Tibial nerve (tissue), 4 donors: ENCODE measurements at regions not wholly inside any gene's neighbourhood (a gene's known extent, or its start where the extent isn't known, plus 50 kb on each side); places are given as distances from the start of the nearest gene placed in this dataset.

Experiments
- DNase-seq, 2 donors: peaks; one replicate each; pipeline ENCODE4 v3.0.0-alpha.2; 2019; ENCODE audit warnings: low spot score in 2 of 2
- H3K27ac ChIP-seq, 4 donors: fragments of 200-600 bp; sonication (generic) in 3 of 4; one replicate each; pipeline ENCODE4 v1.5.1; 2017 to 2019; ENCODE audit warnings: mild to moderate bottlenecking in 1 of 4
- H3K27me3 ChIP-seq, 2 donors: fragments of 200-600 bp; sonication (generic) in 1 of 2; one replicate each; pipeline versions ENCODE4 v1.5.1 to v1.6.0; 2017 to 2019
- H3K36me3 ChIP-seq, 3 donors: fragments of 200-600 bp; sonication (generic); one replicate each; pipeline ENCODE4 v1.5.1; 2018 to 2019
- H3K4me1 ChIP-seq, 4 donors: fragments of 200-600 bp; sonication (generic) in 3 of 4; one replicate each; pipeline ENCODE4 v1.5.1; 2017 to 2019
- H3K4me3 ChIP-seq, 4 donors: fragments of 200-600 bp; sonication (generic) in 3 of 4; one replicate each; pipeline ENCODE4 v1.5.1; 2017 to 2019; ENCODE audit warnings: mild to moderate bottlenecking in 1 of 4, moderate library complexity in 1 of 4
- H3K9me3 ChIP-seq, 4 donors: fragments of 200-600 bp; sonication (generic) in 3 of 4; one replicate each; pipeline ENCODE4 v1.5.1; 2017 to 2019
- EP300 ChIP-seq, 2 donors: sonication (generic); formaldehyde crosslinking; IDR thresholded peaks; one replicate each; pipeline ENCODE4 v1.6.1; 2017; ENCODE audit warnings: antibody characterized with exemption in 2 of 2, mild to moderate bottlenecking in 1 of 2
- POLR2A ChIP-seq, 2 donors: fragments of 450-650 bp; IDR thresholded peaks; one replicate each; pipeline ENCODE4 v1.6.1; 2017; ENCODE audit warnings: antibody characterized with exemption in 2 of 2, mild to moderate bottlenecking in 2 of 2, moderate library complexity in 2 of 2
- WGBS, 2 donors: methylation state at CpG; one replicate each; pipeline ENCODE4 v1.1.5; 2018; 5-methylcytosine and 5-hydroxymethylcytosine counted together
- TF ChIP-seq, protein P1 (sequence below), 5 experiments: fragments of 200-600 bp in 3 of 5; fragments of 450-650 bp in 2 of 5; sonication (generic) in 3 of 5; IDR thresholded peaks; one replicate each; pipeline ENCODE4 v1.5.1; 2016 to 2019; ENCODE audit warnings: antibody characterized with exemption in 5 of 5, mild to moderate bottlenecking in 3 of 5, moderate library complexity in 2 of 5

DNA sequence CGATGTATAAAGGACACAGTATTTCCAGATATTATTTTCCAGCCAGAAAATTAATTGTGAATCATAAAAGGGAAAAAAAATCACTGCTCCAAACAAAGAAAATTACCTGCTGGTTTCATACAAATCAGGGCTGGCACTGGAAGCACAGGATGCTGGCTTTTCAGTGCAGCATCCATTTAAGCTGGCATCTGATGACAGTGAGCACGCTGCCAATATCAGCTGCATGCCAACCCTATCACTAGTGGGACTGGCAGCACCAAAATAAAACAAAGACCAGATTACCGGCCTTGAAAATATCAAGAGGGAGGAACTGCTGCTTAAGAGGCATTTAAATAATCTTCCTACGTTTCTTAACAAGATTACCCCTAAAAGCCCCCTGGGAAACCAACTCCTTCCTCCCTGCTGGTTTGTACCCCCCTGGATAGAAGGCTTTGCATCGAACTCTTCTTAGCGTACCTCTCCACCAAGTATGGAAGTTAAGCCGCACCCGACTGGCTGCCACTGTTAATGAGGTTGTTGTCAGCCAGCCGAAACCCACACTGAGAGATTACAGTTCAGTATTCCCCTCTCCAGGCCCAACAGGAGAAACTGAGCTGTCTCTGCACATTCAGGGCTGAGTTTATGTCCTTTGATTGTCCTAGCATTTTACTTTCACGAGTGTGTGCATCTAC, 257.8 kb downstream of the EFNB2 start:
- Histone ChIP-seq H3K4me1 (no peaks in the 10 kb centered on the region), H3K27ac (no peak overlapping the region), H3K4me3 (no peak overlapping the region), H3K27me3 (no peaks in the 10 kb centered on the region), H3K9me3 (peaks cover 0 to 6% (median 0%) of the 10 kb centered on the region in 4 donors), H3K36me3 (no peaks in the 10 kb centered on the region)
- 80 to 83% methylated on average over 10 of the region's 10 CpGs for WGBS, 2 donors
- TF ChIP-seq POLR2A (IDR thresholded peaks at IDR 0.05) (no peak), EP300 (IDR thresholded peaks at IDR 0.05) (no peak)
- TF ChIP-seq, protein P1, sequence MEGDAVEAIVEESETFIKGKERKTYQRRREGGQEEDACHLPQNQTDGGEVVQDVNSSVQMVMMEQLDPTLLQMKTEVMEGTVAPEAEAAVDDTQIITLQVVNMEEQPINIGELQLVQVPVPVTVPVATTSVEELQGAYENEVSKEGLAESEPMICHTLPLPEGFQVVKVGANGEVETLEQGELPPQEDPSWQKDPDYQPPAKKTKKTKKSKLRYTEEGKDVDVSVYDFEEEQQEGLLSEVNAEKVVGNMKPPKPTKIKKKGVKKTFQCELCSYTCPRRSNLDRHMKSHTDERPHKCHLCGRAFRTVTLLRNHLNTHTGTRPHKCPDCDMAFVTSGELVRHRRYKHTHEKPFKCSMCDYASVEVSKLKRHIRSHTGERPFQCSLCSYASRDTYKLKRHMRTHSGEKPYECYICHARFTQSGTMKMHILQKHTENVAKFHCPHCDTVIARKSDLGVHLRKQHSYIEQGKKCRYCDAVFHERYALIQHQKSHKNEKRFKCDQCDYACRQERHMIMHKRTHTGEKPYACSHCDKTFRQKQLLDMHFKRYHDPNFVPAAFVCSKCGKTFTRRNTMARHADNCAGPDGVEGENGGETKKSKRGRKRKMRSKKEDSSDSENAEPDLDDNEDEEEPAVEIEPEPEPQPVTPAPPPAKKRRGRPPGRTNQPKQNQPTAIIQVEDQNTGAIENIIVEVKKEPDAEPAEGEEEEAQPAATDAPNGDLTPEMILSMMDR (IDR thresholded peaks at IDR 0.05): no peak
- DNase-seq: no peak

DNA sequence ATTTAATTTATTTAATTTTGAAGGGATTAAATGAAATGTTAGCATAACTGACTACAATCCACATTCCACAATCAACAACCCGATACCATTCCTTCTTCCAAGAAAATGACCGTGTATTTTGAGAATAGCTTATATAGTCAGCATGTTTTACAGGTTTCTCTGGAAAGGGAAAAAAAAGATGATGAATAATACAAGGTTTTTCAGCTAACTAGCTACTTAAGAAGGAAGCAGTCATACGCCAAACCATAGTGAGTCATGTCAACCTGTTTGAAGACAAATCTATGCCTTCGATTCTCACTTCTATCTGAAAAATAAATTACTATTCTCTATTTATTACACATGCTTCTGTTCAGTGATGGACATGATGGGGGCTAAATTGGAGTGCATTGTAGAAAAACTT, 258.6 kb downstream of the EFNB2 start:
- no peak overlapping the region for H3K27ac ChIP-seq

DNA sequence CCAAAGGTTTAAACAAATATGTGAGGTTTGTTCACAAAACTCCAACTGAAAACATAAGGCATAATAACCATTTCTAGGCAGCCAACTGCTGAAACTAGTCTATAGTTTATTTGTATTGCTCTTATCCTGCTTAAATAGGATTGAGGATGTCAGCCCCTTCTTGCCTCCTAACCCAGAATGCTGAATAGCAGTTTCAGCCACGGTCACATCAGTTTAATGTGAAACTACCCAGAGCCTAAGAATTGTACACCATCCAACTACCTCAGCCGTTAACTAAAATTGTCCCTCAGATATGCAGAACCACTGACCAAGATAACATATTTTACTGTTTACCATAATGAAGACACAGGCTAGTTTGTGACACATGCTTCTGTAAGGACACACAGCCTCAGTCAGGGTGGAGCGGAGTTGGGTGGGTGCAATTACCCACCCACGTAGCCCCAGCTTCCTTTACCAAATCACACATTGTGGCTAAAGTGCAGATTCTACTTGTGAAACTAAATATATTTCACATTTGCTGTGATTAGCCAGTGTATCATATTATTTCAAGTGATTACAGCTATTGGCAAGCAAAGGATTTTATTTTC, 259.9 kb downstream of the EFNB2 start:
- H3K4me3 ChIP-seq: no peak overlapping the region
- no peaks in the 10 kb centered on the region for H3K36me3 ChIP-seq
- TF ChIP-seq EP300 (IDR thresholded peaks at IDR 0.05) (no peak), POLR2A (IDR thresholded peaks at IDR 0.05) (no peak)
- TF ChIP-seq, protein P1 (IDR thresholded peaks at IDR 0.05): no peak
- H3K27ac ChIP-seq: no peak overlapping the region
- H3K27me3 ChIP-seq: no peaks in the 10 kb centered on the region
- H3K9me3 ChIP-seq: no peaks in the 10 kb centered on the region
- DNase-seq: no peak
- H3K4me1 ChIP-seq: no peaks in the 10 kb centered on the region
- 70 to 75% methylated on average over 4 of the region's 4 CpGs for WGBS, 2 donors

More for the DNA sequence above, 258.6 kb downstream of the EFNB2 start:
- DNase-seq: no peak
- no peak for TF ChIP-seq POLR2A (IDR thresholded peaks at IDR 0.05)
- TF ChIP-seq EP300 (IDR thresholded peaks at IDR 0.05): no peak
- TF ChIP-seq, protein P1 (IDR thresholded peaks at IDR 0.05): no peak
- H3K36me3 ChIP-seq: no peaks in the 10 kb centered on the region
- H3K4me3 ChIP-seq: no peak overlapping the region
- WGBS, 2 donors: 94 to 96% methylated on average over 4 of the region's 4 CpGs
- H3K27me3 ChIP-seq: no peaks in the 10 kb centered on the region
- peaks cover 0 to under 1% (median 0%) of the 10 kb centered on the region in 4 donors for H3K9me3 ChIP-seq
- H3K4me1 ChIP-seq: no peaks in the 10 kb centered on the region

GRCh38 chr13:106274551-106275203, 260.8 kb downstream of the EFNB2 start:
- DNase-seq: no peak
- Histone ChIP-seq H3K27me3 (no peaks in the 10 kb centered on the region), H3K27ac (no peak overlapping the region), H3K9me3 (no peaks in the 10 kb centered on the region), H3K4me3 (no peak overlapping the region), H3K4me1 (no peaks in the 10 kb centered on the region), H3K36me3 (no peaks in the 10 kb centered on the region)
- 87% methylated on average over 3 of the region's 3 CpGs for WGBS, 2 donors
- TF ChIP-seq POLR2A (IDR thresholded peaks at IDR 0.05) (no peak), EP300 (IDR thresholded peaks at IDR 0.05) (no peak)
- TF ChIP-seq, protein P1 (IDR thresholded peaks at IDR 0.05): no peak

- DNase-seq: no peak
- WGBS, 2 donors: 87 to 92% methylated on average over 4 of the region's 4 CpGs
- H3K27ac ChIP-seq: no peak overlapping the region
- no peak for TF ChIP-seq POLR2A (IDR thresholded peaks at IDR 0.05)
- no peaks in the 10 kb centered on the region for H3K36me3 ChIP-seq
- H3K4me1 ChIP-seq: no peaks in the 10 kb centered on the region
- peaks cover 0 to 18% (median 0%) of the 10 kb centered on the region in 4 donors for H3K9me3 ChIP-seq
- no peak overlapping the region for H3K4me3 ChIP-seq
- H3K27me3 ChIP-seq: no peaks in the 10 kb centered on the region
Observed at GRCh38 chr13:106263801-106264200, 271.7 kb downstream of the EFNB2 start.
